Trophoblast cell (in vitro differentiated cells and primary cell): ENCODE measurements at regions not wholly inside any gene's neighbourhood (a gene's known extent, or its start where the extent isn't known, plus 50 kb on each side); places are given as distances from the start of the nearest gene placed in this dataset.

ENCODE experiments used
- DNase-seq, 2 donors: peaks; one replicate each; pipeline ENCODE4 v3.0.0-alpha.2; 2016
- H2AFZ ChIP-seq: 2 replicates; pipeline ENCODE4 v1.6.1; 2013; ENCODE audit warnings: low read length, moderate library complexity, mild to moderate bottlenecking; ENCODE audit not compliant: insufficient read depth, poor library complexity
- H2AK5ac ChIP-seq: 2 replicates; pipeline ENCODE4 v1.6.1; 2013; ENCODE audit warnings: mild to moderate bottlenecking, low read length
- H2BK120ac ChIP-seq: 2 replicates; pipeline ENCODE4 v1.6.1; 2013; ENCODE audit warnings: low read length, mild to moderate bottlenecking, moderate library complexity; ENCODE audit not compliant: insufficient read depth, poor library complexity
- H2BK12ac ChIP-seq: 2 replicates; pipeline ENCODE4 v1.6.1; 2013; ENCODE audit warnings: mild to moderate bottlenecking, low read length, moderate library complexity
- H2BK5ac ChIP-seq: 2 replicates; pipeline ENCODE4 v1.6.1; 2013; ENCODE audit warnings: low read length, low read depth, moderate library complexity, mild to moderate bottlenecking; ENCODE audit not compliant: poor library complexity
- H3K14ac ChIP-seq: 2 replicates; pipeline ENCODE4 v1.6.1; 2013; ENCODE audit warnings: mild to moderate bottlenecking, low read length
- H3K18ac ChIP-seq: 2 replicates; pipeline ENCODE4 v1.6.1; 2013; ENCODE audit warnings: mild to moderate bottlenecking, low read length
- H3K23ac ChIP-seq: 2 replicates; pipeline ENCODE4 v1.6.1; 2013; ENCODE audit warnings: low read length
- H3K27ac ChIP-seq: 2 replicates; pipeline ENCODE4 v1.5.1; 2013; ENCODE audit warnings: low read depth, mild to moderate bottlenecking, inconsistent platforms, low read length, moderate library complexity
- H3K27me3 ChIP-seq: 2 replicates; pipeline ENCODE4 v1.6.1; 2013; ENCODE audit warnings: inconsistent platforms, mild to moderate bottlenecking, low read length, moderate library complexity; ENCODE audit not compliant: insufficient read depth
- H3K36me3 ChIP-seq, 2 experiments: 1 replicate in 1 of 2; 2 replicates in 1 of 2; pipeline ENCODE4 v1.6.1; 2013; ENCODE audit warnings: low read length in 2 of 2, mild to moderate bottlenecking in 2 of 2, moderate library complexity in 1 of 2; ENCODE audit not compliant: insufficient read depth in 2 of 2, control insufficient read depth in 1 of 2
- H3K4ac ChIP-seq: 2 replicates; pipeline ENCODE4 v1.6.1; 2013; ENCODE audit warnings: low read depth, mild to moderate bottlenecking, low read length, moderate library complexity
- H3K4me1 ChIP-seq, 2 experiments: 1 replicate in 1 of 2; 2 replicates in 1 of 2; pipeline ENCODE4 v1.6.1; 2013; ENCODE audit warnings: low read length in 2 of 2, mild to moderate bottlenecking in 2 of 2, moderate library complexity in 1 of 2; ENCODE audit not compliant: insufficient read depth in 2 of 2, control insufficient read depth in 1 of 2
- H3K4me2 ChIP-seq: 2 replicates; pipeline ENCODE4 v1.6.1; 2013; ENCODE audit warnings: inconsistent platforms, mild to moderate bottlenecking, low read length, moderate library complexity
- H3K4me3 ChIP-seq: 2 replicates; pipeline ENCODE4 v1.5.1; 2013; ENCODE audit warnings: mild to moderate bottlenecking, low read depth, low read length, inconsistent platforms
- H3K79me1 ChIP-seq: one replicate; pipeline ENCODE4 v1.6.1; 2013; ENCODE audit warnings: low read length
- H3K79me2 ChIP-seq: 2 replicates; pipeline ENCODE4 v1.6.1; 2013; ENCODE audit warnings: low read length, mild to moderate bottlenecking; ENCODE audit not compliant: control insufficient read depth, insufficient read depth, poor library complexity
- H3K9ac ChIP-seq: 2 replicates; pipeline ENCODE4 v1.6.1; 2013; ENCODE audit warnings: mild to moderate bottlenecking, low read length
- H3K9me3 ChIP-seq: 2 replicates; pipeline ENCODE4 v1.6.1; 2013; ENCODE audit warnings: low read depth, mild to moderate bottlenecking, control low read depth, inconsistent platforms, low read length; ENCODE audit not compliant: insufficient read depth
- H4K12ac ChIP-seq: 2 replicates; pipeline ENCODE4 v1.6.1; 2013; ENCODE audit warnings: low read depth, mild to moderate bottlenecking, low read length, moderate library complexity
- H4K8ac ChIP-seq: 2 replicates; pipeline ENCODE4 v1.6.1; 2013; ENCODE audit warnings: low read depth, mild to moderate bottlenecking, low read length, moderate library complexity
- H4K91ac ChIP-seq: one replicate; pipeline ENCODE4 v1.6.1; 2013; ENCODE audit warnings: low read depth, mild to moderate bottlenecking, low read length, moderate library complexity
- WGBS: extraction: QIAGEN DNeasy Blood & Tissue Kit; methylation state at CpG from one replicate; pipeline ENCODE4 v1.1.7; 2013; ENCODE audit warnings: missing lambda C conversion rate; ENCODE audit not compliant: insufficient read length, insufficient coverage; ENCODE audit errors: extremely low coverage; 5-methylcytosine and 5-hydroxymethylcytosine counted together

DNA sequence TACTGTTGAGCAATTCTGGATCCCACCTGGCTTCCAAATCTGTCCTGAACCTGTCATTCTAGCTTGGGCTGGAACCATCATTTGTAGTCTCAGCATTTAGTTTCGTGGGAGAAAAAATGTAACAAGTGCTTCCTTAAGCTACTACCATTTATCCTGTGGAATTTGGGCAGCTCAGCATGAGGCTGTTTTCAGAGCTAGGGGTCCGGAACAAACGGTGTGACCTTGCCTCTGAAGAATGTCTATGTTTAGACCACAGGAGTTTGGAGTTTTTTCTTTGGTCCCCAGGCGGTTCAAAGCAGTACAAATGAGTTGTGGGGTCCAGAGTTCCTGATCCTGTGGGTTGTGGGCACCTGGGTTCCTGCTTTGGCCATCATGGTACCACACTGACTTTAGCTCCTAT, 59.1 kb upstream of the TMEM178A start:
- Histone ChIP-seq H2AFZ (no peak overlapping the region), H2BK12ac (no peak overlapping the region), H3K4me3 (no peak overlapping the region), H3K27me3 (no peaks in the 10 kb centered on the region), H3K18ac (no peak overlapping the region), H4K8ac (no peak overlapping the region), H4K12ac (no peak overlapping the region), H3K4me2 (no peak overlapping the region), H3K79me1 (no peaks in the 10 kb centered on the region), H4K91ac (no peak overlapping the region), H3K4me1 (no peaks in the 10 kb centered on the region), H2BK120ac (no peak overlapping the region), H3K23ac (no peak overlapping the region), H3K4ac (no peak overlapping the region), H3K14ac (no peak overlapping the region), H2AK5ac (no peak overlapping the region), H3K79me2 (no peaks in the 10 kb centered on the region), H3K36me3 (no peaks in the 10 kb centered on the region), H3K9ac (no peak overlapping the region), H2BK5ac (no peak overlapping the region), H3K9me3 (no peaks in the 10 kb centered on the region), H3K27ac (no peak overlapping the region)
- no peak for DNase-seq
- no CpG with 5 or more reads among the region's 4 CpGs for WGBS

DNA sequence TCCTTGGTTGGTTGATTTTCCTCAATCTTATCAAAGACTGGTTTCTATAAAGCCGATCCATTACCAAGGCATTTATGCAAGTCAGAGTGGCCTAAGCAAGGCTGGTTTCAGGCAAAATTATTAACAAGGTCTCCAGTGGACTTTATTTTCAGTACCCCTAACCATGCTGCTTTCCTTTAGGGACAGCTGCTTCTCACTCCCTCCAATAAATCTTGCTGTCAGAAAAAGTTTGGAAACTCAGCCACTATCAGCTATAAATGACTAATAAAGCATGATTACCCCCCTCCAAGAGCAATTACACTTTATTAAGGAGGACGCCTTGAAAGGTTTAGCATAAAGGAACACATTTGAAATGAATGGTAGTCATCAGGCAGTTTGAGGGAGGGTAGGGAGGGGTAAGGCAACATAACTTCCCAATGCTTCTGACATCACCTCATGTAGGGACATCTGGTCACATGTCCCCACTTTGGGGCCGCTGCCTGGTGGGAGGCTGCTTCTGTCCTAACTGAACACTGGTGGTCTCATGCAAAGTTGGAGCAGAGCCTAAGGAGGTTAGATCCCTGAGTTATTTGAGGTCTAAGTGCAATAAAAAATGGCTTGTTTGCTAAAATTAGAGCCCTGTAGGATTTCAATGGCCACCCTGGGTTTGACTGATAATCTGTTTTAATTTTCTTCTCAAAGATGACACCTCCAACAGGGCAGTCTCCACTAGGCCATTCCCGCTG, 58.0 kb upstream of the TMEM178A start:
- H3K27me3 ChIP-seq: no peaks in the 10 kb centered on the region
- H3K79me1 ChIP-seq: no peaks in the 10 kb centered on the region
- H2BK12ac ChIP-seq: no peak overlapping the region
- H2BK5ac ChIP-seq: no peak overlapping the region
- no peak overlapping the region for H3K18ac ChIP-seq
- H3K9me3 ChIP-seq: no peaks in the 10 kb centered on the region
- no peak for DNase-seq
- no peak overlapping the region for H2BK120ac ChIP-seq
- H3K9ac ChIP-seq: no peak overlapping the region
- no peak overlapping the region for H4K12ac ChIP-seq
- H4K91ac ChIP-seq: no peak overlapping the region
- no peak overlapping the region for H3K4me2 ChIP-seq
- no peak overlapping the region for H2AK5ac ChIP-seq
- no peak overlapping the region for H3K14ac ChIP-seq
- H3K4me3 ChIP-seq: no peak overlapping the region
- H2AFZ ChIP-seq: no peak overlapping the region
- no peak overlapping the region for H4K8ac ChIP-seq
- no peaks in the 10 kb centered on the region for H3K79me2 ChIP-seq
- no peaks in the 10 kb centered on the region for H3K36me3 ChIP-seq
- WGBS: no CpG with 5 or more reads among the region's 4 CpGs
- H3K27ac ChIP-seq: no peak overlapping the region
- no peak overlapping the region for H3K4ac ChIP-seq
- no peaks in the 10 kb centered on the region for H3K4me1 ChIP-seq
- no peak overlapping the region for H3K23ac ChIP-seq

DNA sequence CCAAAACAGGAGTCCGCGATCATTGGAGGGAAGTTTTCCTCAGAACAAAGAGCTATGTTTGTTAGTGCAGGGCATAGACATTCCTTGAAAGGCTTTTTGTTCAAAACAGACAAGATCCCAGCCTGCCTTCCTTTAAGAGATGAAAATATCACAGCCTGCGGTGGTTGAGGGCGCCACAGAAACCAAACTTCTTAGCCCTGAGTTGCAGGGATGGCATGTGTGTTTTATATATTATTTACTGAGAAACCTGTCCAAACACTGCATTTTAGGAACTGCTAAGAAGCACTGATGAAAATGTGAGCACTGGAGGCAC, 57.5 kb upstream of the TMEM178A start:
- H3K14ac ChIP-seq: no peak overlapping the region
- no peaks in the 10 kb centered on the region for H3K79me1 ChIP-seq
- H2AK5ac ChIP-seq: no peak overlapping the region
- H3K9me3 ChIP-seq: no peaks in the 10 kb centered on the region
- no peak overlapping the region for H2AFZ ChIP-seq
- H2BK120ac ChIP-seq: no peak overlapping the region
- H3K4me3 ChIP-seq: no peak overlapping the region
- no peaks in the 10 kb centered on the region for H3K4me1 ChIP-seq
- no peaks in the 10 kb centered on the region for H3K79me2 ChIP-seq
- no peak overlapping the region for H3K23ac ChIP-seq
- H3K27ac ChIP-seq: no peak overlapping the region
- H3K4ac ChIP-seq: no peak overlapping the region
- no peak overlapping the region for H3K4me2 ChIP-seq
- no peak overlapping the region for H4K91ac ChIP-seq
- no CpG with 5 or more reads among the region's 4 CpGs for WGBS
- no peak overlapping the region for H2BK12ac ChIP-seq
- no peak overlapping the region for H3K18ac ChIP-seq
- H2BK5ac ChIP-seq: no peak overlapping the region
- no peak for DNase-seq
- no peaks in the 10 kb centered on the region for H3K36me3 ChIP-seq
- H4K12ac ChIP-seq: no peak overlapping the region
- H3K27me3 ChIP-seq: no peaks in the 10 kb centered on the region
- no peak overlapping the region for H3K9ac ChIP-seq
- no peak overlapping the region for H4K8ac ChIP-seq

DNA sequence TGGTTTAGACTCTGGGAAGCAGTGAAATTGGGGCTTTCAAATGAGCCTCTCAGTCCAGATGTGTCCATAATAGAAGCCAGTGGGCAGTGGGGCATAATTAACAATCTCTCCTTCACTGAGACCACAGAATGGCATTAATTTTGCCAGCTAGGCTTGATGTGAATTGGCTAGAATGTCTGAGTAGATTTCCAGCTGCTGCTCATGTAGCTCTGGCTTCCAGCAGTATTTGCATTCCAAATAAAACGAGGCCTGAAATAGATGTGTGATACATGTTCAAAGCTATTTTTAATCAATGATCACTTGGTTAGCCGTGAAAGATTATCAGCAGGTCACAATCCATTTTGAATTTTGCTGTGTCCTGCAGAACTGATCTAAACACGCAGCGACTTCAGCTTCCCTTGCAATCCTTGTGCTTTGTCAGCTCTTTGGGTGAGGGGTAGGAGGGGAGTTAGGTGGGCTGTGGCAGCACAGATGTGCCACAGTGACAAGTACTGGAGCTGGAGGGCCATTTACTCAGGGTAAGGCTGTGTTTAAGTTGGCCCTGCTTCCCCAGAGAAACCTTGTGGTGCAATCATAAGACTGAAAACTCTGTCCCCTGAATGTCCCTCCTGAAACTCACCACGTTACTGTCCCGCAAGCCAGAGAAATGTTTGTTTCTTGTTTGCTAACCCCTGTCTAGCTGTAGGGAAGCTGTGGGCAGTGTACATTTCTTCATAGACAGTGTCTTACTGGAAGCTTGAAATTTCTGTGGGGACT, 56.9 kb upstream of the TMEM178A start:
- H3K18ac ChIP-seq: no peak overlapping the region
- H3K9ac ChIP-seq: no peak overlapping the region
- no peak overlapping the region for H2BK5ac ChIP-seq
- no peak overlapping the region for H4K12ac ChIP-seq
- no peak overlapping the region for H3K4ac ChIP-seq
- H2AK5ac ChIP-seq: no peak overlapping the region
- H4K91ac ChIP-seq: no peak overlapping the region
- no peak overlapping the region for H3K4me2 ChIP-seq
- H2BK12ac ChIP-seq: no peak overlapping the region
- H3K9me3 ChIP-seq: no peaks in the 10 kb centered on the region
- H4K8ac ChIP-seq: no peak overlapping the region
- H3K27me3 ChIP-seq: no peaks in the 10 kb centered on the region
- no peak overlapping the region for H3K27ac ChIP-seq
- no peak overlapping the region for H3K23ac ChIP-seq
- no peak overlapping the region for H2AFZ ChIP-seq
- no peak for DNase-seq
- H3K79me1 ChIP-seq: no peaks in the 10 kb centered on the region
- H3K36me3 ChIP-seq: no peaks in the 10 kb centered on the region
- no peak overlapping the region for H2BK120ac ChIP-seq
- H3K4me3 ChIP-seq: no peak overlapping the region
- no peaks in the 10 kb centered on the region for H3K4me1 ChIP-seq
- H3K14ac ChIP-seq: no peak overlapping the region
- H3K79me2 ChIP-seq: no peaks in the 10 kb centered on the region
- no CpG with 5 or more reads among the region's 6 CpGs for WGBS
